SK-N-SH treated with all-trans-retinoic acid at 6 μM for 48 hours (cell line): ENCODE measurements at regions not wholly inside any gene's neighbourhood (a gene's known extent, or its start where the extent isn't known, plus 50 kb on each side); places are given as distances from the start of the nearest gene placed in this dataset.

ENCODE experiments used
- ATAC-seq: fragments of 200-7000 bp; cut with Tn5 transposase; 3 replicates; pipeline ENCODE4 v1.9.1; 2020; ENCODE audit warnings: mild to moderate bottlenecking, moderate library complexity
- ARNTL ChIP-seq: fragments of 450-650 bp; formaldehyde crosslinking; IDR thresholded peaks from 2 replicates; pipeline ENCODE4 v1.5.0; 2020; ENCODE audit warnings: low read depth, mild to moderate bottlenecking, moderate library complexity, borderline replicate concordance
- BACH2 ChIP-seq: fragments of 250-450 bp; sonication (Bioruptor Pico); IDR thresholded peaks from 2 replicates; pipeline ENCODE4 v1.9.0; 2021; ENCODE audit warnings: mild to moderate bottlenecking, borderline replicate concordance
- CREB5 ChIP-seq: fragments of 250-450 bp; sonication (Bioruptor Pico); IDR thresholded peaks from 2 replicates; pipeline ENCODE4 v1.5.1; 2020; ENCODE audit warnings: low read depth, mild to moderate bottlenecking, moderate library complexity
- CSDC2 ChIP-seq: fragments of 250-450 bp; sonication (Bioruptor Pico); IDR thresholded peaks from 2 replicates; pipeline ENCODE4 v1.5.0; 2020; ENCODE audit warnings: mild to moderate bottlenecking, moderate library complexity
- CSRNP3 ChIP-seq: fragments of 250-450 bp; sonication (Bioruptor Pico); IDR thresholded peaks from 2 replicates; pipeline ENCODE4 v1.5.1; 2021; ENCODE audit warnings: mild to moderate bottlenecking, moderate library complexity
- ESRRG ChIP-seq: fragments of 250-450 bp; sonication (Bioruptor Pico); IDR thresholded peaks from 2 replicates; pipeline ENCODE4 v1.6.1; 2021; ENCODE audit warnings: mild to moderate bottlenecking
- GLIS3 ChIP-seq: fragments of 250-450 bp; sonication (Bioruptor Pico); IDR thresholded peaks from 2 replicates; pipeline ENCODE4 v1.5.0; 2020; ENCODE audit warnings: mild to moderate bottlenecking, moderate library complexity
- ISL1 ChIP-seq: fragments of 250-450 bp; sonication (Bioruptor Pico); IDR thresholded peaks from 2 replicates; pipeline ENCODE4 v2.1.2; 2022; ENCODE audit warnings: mild to moderate bottlenecking, moderate library complexity
- OSR1 ChIP-seq: fragments of 250-450 bp; sonication (Bioruptor Pico); IDR thresholded peaks from 2 replicates; pipeline ENCODE4 v1.8.0; 2022; ENCODE audit warnings: moderate library complexity, mild to moderate bottlenecking, inconsistent platforms
- POU6F1 ChIP-seq: fragments of 250-450 bp; sonication (Bioruptor Pico); IDR thresholded peaks from 2 replicates; pipeline ENCODE4 v1.8.0; 2021; ENCODE audit warnings: low read depth, mild to moderate bottlenecking, moderate library complexity, borderline replicate concordance
- PPARA ChIP-seq: fragments of 250-450 bp; sonication (Bioruptor Pico); IDR thresholded peaks from 2 replicates; pipeline ENCODE4 v1.5.0; 2020; ENCODE audit warnings: mild to moderate bottlenecking, borderline replicate concordance
- RARB ChIP-seq: fragments of 250-450 bp; sonication (Bioruptor Pico); IDR thresholded peaks from 2 replicates; pipeline ENCODE4 v1.8.0; 2021; ENCODE audit warnings: mild to moderate bottlenecking, moderate library complexity
- SNAI2 ChIP-seq: fragments of 250-450 bp; sonication (Bioruptor Pico); IDR thresholded peaks from 2 replicates; pipeline ENCODE4 v1.5.0; 2020; ENCODE audit warnings: mild to moderate bottlenecking, moderate library complexity
- TCF4 ChIP-seq: fragments of 250-450 bp; sonication (Bioruptor Pico); IDR thresholded peaks from 2 replicates; pipeline ENCODE4 v1.8.0; 2021; ENCODE audit warnings: mild to moderate bottlenecking, moderate library complexity, borderline replicate concordance
- TOX ChIP-seq: fragments of 250-450 bp; sonication (Bioruptor Pico); IDR thresholded peaks from 2 replicates; pipeline ENCODE4 v1.8.0; 2021; ENCODE audit warnings: mild to moderate bottlenecking, moderate library complexity, borderline replicate concordance
- TSHZ2 ChIP-seq: fragments of 250-450 bp; sonication (Bioruptor Pico); IDR thresholded peaks from 2 replicates; pipeline ENCODE4 v1.5.0; 2020; ENCODE audit warnings: mild to moderate bottlenecking, moderate library complexity
- ZC3H10 ChIP-seq: fragments of 250-450 bp; sonication (Bioruptor Pico); IDR thresholded peaks from 2 replicates; pipeline ENCODE4 v1.5.1; 2021; ENCODE audit warnings: mild to moderate bottlenecking, moderate library complexity
- ZFP30 ChIP-seq: fragments of 450-650 bp; formaldehyde crosslinking; IDR thresholded peaks from 2 replicates; pipeline ENCODE4 v1.5.0; 2022; ENCODE audit warnings: mild to moderate bottlenecking, moderate library complexity
- ZNF565 ChIP-seq: fragments of 450-650 bp; formaldehyde crosslinking; conservative IDR thresholded peaks from 2 replicates; pipeline ENCODE4 v1.5.0; 2020; ENCODE audit warnings: low read depth, mild to moderate bottlenecking, moderate library complexity
- ZNF70 ChIP-seq: fragments of 450-650 bp; formaldehyde crosslinking; IDR thresholded peaks from 2 replicates; pipeline ENCODE4 v1.5.0; 2020; ENCODE audit warnings: mild to moderate bottlenecking, moderate library complexity
- ZNF8 ChIP-seq: fragments of 450-650 bp; formaldehyde crosslinking; IDR thresholded peaks from 2 replicates; pipeline ENCODE4 v1.5.0; 2020; ENCODE audit warnings: mild to moderate bottlenecking, moderate library complexity

- no peak for ATAC-seq
- TF ChIP-seq ISL1 (CRISPR knock-in tag) (no peak), ZFP30 (no peak), ARNTL (CRISPR knock-in tag) (no peak), TCF4 (CRISPR knock-in tag) (no peak), CSDC2 (CRISPR knock-in tag) (no peak), PPARA (CRISPR knock-in tag) (no peak), OSR1 (CRISPR knock-in tag) (no peak), TOX (no peak), GLIS3 (CRISPR knock-in tag) (no peak), ESRRG (CRISPR knock-in tag) (no peak), CREB5 (CRISPR knock-in tag) (no peak), ZNF8 (CRISPR knock-in tag) (no peak), ZC3H10 (no peak), CSRNP3 (CRISPR knock-in tag) (no peak)
Measured at GRCh38 chrX:13933851-13934250, 95.8 kb downstream of the GEMIN8 start.

- TF ChIP-seq ZNF8 (CRISPR knock-in tag) (no peak), CREB5 (CRISPR knock-in tag) (no peak), ZC3H10 (no peak), CSRNP3 (CRISPR knock-in tag) (no peak), ZFP30 (no peak), ARNTL (CRISPR knock-in tag) (no peak), GLIS3 (CRISPR knock-in tag) (no peak), ZNF565 (CRISPR knock-in tag) (no peak), PPARA (CRISPR knock-in tag) (no peak), ISL1 (CRISPR knock-in tag) (no peak), POU6F1 (CRISPR knock-in tag) (no peak), RARB (CRISPR knock-in tag) (no peak), TSHZ2 (no peak)
- ATAC-seq = no peak
Measured at GRCh38 chrX:13933352-13933751, 96.3 kb downstream of the GEMIN8 start.

- ATAC-seq = no peak
- no peak for TF ChIP-seq ZC3H10
- no peak for TF ChIP-seq ZNF8 (CRISPR knock-in tag)
- TF ChIP-seq TCF4 (CRISPR knock-in tag) = no peak
- TF ChIP-seq OSR1 (CRISPR knock-in tag) = no peak
- no peak for TF ChIP-seq BACH2
- TF ChIP-seq ZNF70 = no peak
- TF ChIP-seq ZNF565 (CRISPR knock-in tag) = no peak
- TF ChIP-seq ZFP30 = no peak
- no peak for TF ChIP-seq ESRRG (CRISPR knock-in tag)
- TF ChIP-seq TOX = no peak
- TF ChIP-seq ARNTL (CRISPR knock-in tag) = no peak
- TF ChIP-seq SNAI2 (CRISPR knock-in tag) = no peak
- no peak for TF ChIP-seq CSRNP3 (CRISPR knock-in tag)
- TF ChIP-seq POU6F1 (CRISPR knock-in tag) = no peak
Measured at GRCh38 chrX:13932416-13932815, 97.3 kb downstream of the GEMIN8 start.
